IMR-90 (cell line): ENCODE measurements at regions not wholly inside any gene's neighbourhood (a gene's known extent, or its start where the extent isn't known, plus 50 kb on each side); places are given as distances from the start of the nearest gene placed in this dataset.

Source experiments
- ATAC-seq: fragments of 200-7000 bp; cut with Tn5 transposase; 2 replicates; pipeline ENCODE4 v1.9.1; 2020; ENCODE audit warnings: low read depth, mild to moderate bottlenecking, moderate library complexity
- BruUV-seq: library from RNA; stranded (reverse); fragments of 400-500 nt; replicated peaks from 2 replicates; lab custom pipeline; 2021; lab: Mats Ljungman, UMichigan
- CTCF ChIA-PET: fragments of 300-600 bp; formaldehyde crosslinking; extraction: SDS; loops from one replicate; lab custom pipeline; 2021; ENCODE audit warnings: antibody characterized with exemption; lab: Yijun Ruan, JAX
- POLR2A ChIA-PET: fragments of 300-600 bp; sonication (Branson Sonifier 250); formaldehyde crosslinking; loops from one replicate; lab custom pipeline; 2022; ENCODE audit warnings: antibody characterized with exemption; ENCODE audit not compliant: unreplicated experiment; lab: Charles Lee
- DNase-seq: peaks from one replicate; pipeline ENCODE4 v3.0.0; 2013
- H2AFZ ChIP-seq: replicated peaks from 2 replicates; pipeline ENCODE3; 2013; ENCODE audit warnings: low read length, mild to moderate bottlenecking; ENCODE audit not compliant: poor library complexity
- H2AK5ac ChIP-seq: 2 replicates; pipeline ENCODE4 v1.6.1; 2013; ENCODE audit warnings: low read depth, low read length, inconsistent platforms
- H2AK9ac ChIP-seq: replicated peaks from 2 replicates; pipeline ENCODE3; 2013; ENCODE audit warnings: mild to moderate bottlenecking, low read depth, low read length, moderate library complexity; ENCODE audit not compliant: poor library complexity
- H2BK120ac ChIP-seq: 2 replicates; pipeline ENCODE4 v1.6.1; 2013; ENCODE audit warnings: low read depth, low read length, inconsistent platforms
- H2BK15ac ChIP-seq: 3 replicates; pipeline ENCODE4 v1.6.1; 2013; ENCODE audit warnings: low read depth, low read length, inconsistent platforms
- H2BK20ac ChIP-seq: 2 replicates; pipeline ENCODE4 v1.6.1; 2013; ENCODE audit warnings: low read depth, mild to moderate bottlenecking, inconsistent platforms, low read length, moderate library complexity
- H2BK5ac ChIP-seq: 2 replicates; pipeline ENCODE4 v1.6.1; 2013; ENCODE audit warnings: mild to moderate bottlenecking, low read depth, low read length, inconsistent platforms; ENCODE audit not compliant: poor library complexity, severe bottlenecking
- H3K14ac ChIP-seq: replicated peaks from 2 replicates; pipeline ENCODE4 v1.6.1; 2013; ENCODE audit warnings: low read depth, low read length, inconsistent platforms
- H3K18ac ChIP-seq: 2 replicates; pipeline ENCODE4 v1.6.1; 2013; ENCODE audit warnings: low read depth, low read length, control low read depth
- H3K23ac ChIP-seq: 2 replicates; pipeline ENCODE4 v1.6.1; 2013; ENCODE audit warnings: low read depth, low read length, inconsistent platforms
- H3K27ac ChIP-seq: 2 replicates; pipeline ENCODE4 v1.5.1; 2013; ENCODE audit warnings: mild to moderate bottlenecking, control low read depth, low read length; ENCODE audit not compliant: insufficient read depth
- H3K27me3 ChIP-seq: 2 replicates; pipeline ENCODE4 v1.6.1; 2013; ENCODE audit warnings: low read length; ENCODE audit not compliant: control insufficient read depth, insufficient read depth
- H3K36me3 ChIP-seq: 2 replicates; pipeline ENCODE4 v1.6.1; 2013; ENCODE audit warnings: low read length, mixed read lengths; ENCODE audit not compliant: control insufficient read depth, insufficient read depth
- H3K4ac ChIP-seq: 2 replicates; pipeline ENCODE4 v1.6.1; 2013; ENCODE audit warnings: low read depth, low read length, inconsistent platforms
- H3K4me1 ChIP-seq: 2 replicates; pipeline ENCODE4 v1.6.1; 2013; ENCODE audit warnings: low read length, mixed read lengths; ENCODE audit not compliant: control insufficient read depth, insufficient read depth
- H3K4me2 ChIP-seq: 2 replicates; pipeline ENCODE4 v1.6.1; 2013; ENCODE audit warnings: low read depth, mild to moderate bottlenecking, control low read depth, low read length, moderate library complexity
- H3K4me3 ChIP-seq: 2 replicates; pipeline ENCODE4 v1.5.1; 2013; ENCODE audit warnings: low read depth, mild to moderate bottlenecking, control low read depth, low read length, moderate library complexity; ENCODE audit not compliant: insufficient read depth
- H3K56ac ChIP-seq: 2 replicates; pipeline ENCODE4 v1.6.1; 2013; ENCODE audit warnings: low read length, inconsistent platforms; ENCODE audit not compliant: insufficient read depth; ENCODE audit errors: extremely low read depth
- H3K79me1 ChIP-seq, 2 experiments: 2 replicates each; pipeline ENCODE4 v1.6.1; 2013; ENCODE audit warnings: low read length in 2 of 2, inconsistent platforms in 1 of 2, low read depth in 1 of 2
- H3K9ac ChIP-seq: 2 replicates; pipeline ENCODE4 v1.6.1; 2013; ENCODE audit warnings: low read depth, low read length, control low read depth
- H3K9me1 ChIP-seq: 2 replicates; pipeline ENCODE4 v1.6.1; 2013; ENCODE audit warnings: low read length, inconsistent platforms; ENCODE audit not compliant: insufficient read depth
- H3K9me3 ChIP-seq: 2 replicates; pipeline ENCODE4 v1.6.1; 2013; ENCODE audit warnings: low read length; ENCODE audit not compliant: control insufficient read depth, insufficient read depth
- H4K20me1 ChIP-seq: 2 replicates; pipeline ENCODE4 v1.6.1; 2013; ENCODE audit warnings: low read length, inconsistent platforms; ENCODE audit not compliant: insufficient read depth
- H4K5ac ChIP-seq: 2 replicates; pipeline ENCODE4 v1.6.1; 2013; ENCODE audit warnings: mild to moderate bottlenecking, low read depth, low read length, control low read depth
- H4K8ac ChIP-seq, 2 experiments: 2 replicates each; pipeline ENCODE4 v1.6.1; 2013; ENCODE audit warnings: low read depth in 2 of 2, low read length in 2 of 2, control low read depth in 1 of 2, inconsistent platforms in 1 of 2
- H4K91ac ChIP-seq: 2 replicates; pipeline ENCODE4 v1.6.1; 2013; ENCODE audit warnings: low read depth, low read length, inconsistent platforms; ENCODE audit not compliant: insufficient read depth
- CHD1 ChIP-seq: IDR thresholded peaks from 2 replicates; pipeline ENCODE4 v1.6.1; 2012; ENCODE audit warnings: low read depth, low read length, improper control_type of control experiment
- FOS ChIP-seq: fragments of 150-350 bp; IDR thresholded peaks from 2 replicates; pipeline ENCODE4 v1.6.1; 2016; ENCODE audit warnings: low read depth, low read length
- MAZ ChIP-seq: IDR thresholded peaks from 2 replicates; pipeline ENCODE4 v1.6.1; 2012; ENCODE audit warnings: low read depth, mild to moderate bottlenecking, low read length, improper control_type of control experiment, moderate library complexity, borderline replicate concordance
- MXI1 ChIP-seq: IDR thresholded peaks from 2 replicates; pipeline ENCODE4 v1.6.1; 2012; ENCODE audit warnings: low read depth, mild to moderate bottlenecking, low read length, moderate library complexity, borderline replicate concordance
- RCOR1 ChIP-seq: IDR thresholded peaks from 2 replicates; pipeline ENCODE4 v1.6.1; 2012; ENCODE audit warnings: mild to moderate bottlenecking, low read length, improper control_type of control experiment; ENCODE audit not compliant: insufficient replicate concordance
- WGBS, 2 experiments: methylation state at CpG; one replicate each; pipeline versions ENCODE4 v1.1.5 to v1.1.7; 2013; ENCODE audit warnings: missing lambda C conversion rate in 2 of 2; ENCODE audit not compliant: insufficient read length in 1 of 2; ENCODE audit errors: extremely low coverage in 2 of 2; 5-methylcytosine and 5-hydroxymethylcytosine counted together
- dilution Hi-C: fragments of 300-500 bp; cut with HindIII; formaldehyde crosslinking; loops from one replicate; pipeline ENCODE4 v1.14.3; 2018; ENCODE audit warnings: low sequenced_read_pairs; ENCODE audit not compliant: unreplicated experiment
- in situ Hi-C: fragments of 300-500 bp; cut with MboI; formaldehyde crosslinking; loops from 3 replicates; pipeline ENCODE4 v1.14.3; 2019; ENCODE audit warnings: low sequenced_read_pairs, inconsistent platforms, mixed read lengths
- intact Hi-C: fragments of 100-400 bp; cut with micrococcal nuclease; formaldehyde crosslinking; loops from 2 replicates; pipeline ENCODE4 v1.10.0; 2022
- TF ChIP-seq, protein P1 (sequence below): conservative IDR thresholded peaks from 2 replicates; pipeline ENCODE4 v1.5.1; 2012; ENCODE audit warnings: mild to moderate bottlenecking, low read depth, low read length, improper control_type of control experiment

DNA sequence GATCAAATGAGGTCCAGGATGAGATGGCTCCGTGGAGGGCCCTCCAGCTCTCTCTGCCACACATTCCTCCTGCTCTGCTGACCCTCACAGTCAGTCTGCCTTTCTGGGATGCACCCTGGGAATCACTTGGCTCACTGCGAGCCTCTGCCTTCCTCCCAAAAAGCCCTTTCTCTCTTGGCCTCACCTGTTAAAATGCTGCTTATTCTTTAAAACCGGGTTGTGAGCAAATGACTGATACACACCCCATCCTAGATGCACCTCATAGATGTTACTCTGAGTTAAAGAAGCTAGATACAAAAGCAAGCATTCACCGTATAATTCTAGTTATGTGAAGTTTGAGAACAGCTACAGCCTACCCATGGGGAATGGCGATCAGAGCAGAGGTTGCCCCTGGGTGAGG, 167.7 kb upstream of the MYCN start:
- Histone ChIP-seq H4K5ac (no peak overlapping the region), H2AK9ac (no peak overlapping the region), H2BK20ac (no peak overlapping the region), H4K91ac (no peak overlapping the region), H3K18ac (no peak overlapping the region), H3K56ac (no peak overlapping the region), H2AFZ (no peak overlapping the region), H2BK15ac (no peak overlapping the region), H3K9me1 (no peaks in the 10 kb centered on the region), H3K4me2 (no peak overlapping the region), H3K4me1 (no peaks in the 10 kb centered on the region), H3K4me3 (no peak overlapping the region), H4K20me1 (no peaks in the 10 kb centered on the region), H3K9ac (no peak overlapping the region), H3K14ac (no peak overlapping the region), H3K36me3 (no peaks in the 10 kb centered on the region), H3K9me3 (peaks cover 19% of the 10 kb centered on the region), H3K23ac (no peak overlapping the region), H3K27me3 (no peaks in the 10 kb centered on the region), H2BK120ac (no peak overlapping the region), H2BK5ac (no peak overlapping the region), H3K4ac (no peak overlapping the region), H3K27ac (no peak overlapping the region), H4K8ac (no peak overlapping the region), H3K79me1 (no peaks in the 10 kb centered on the region), H2AK5ac (no peak overlapping the region)
- TF ChIP-seq CHD1 (no peak), FOS (no peak), RCOR1 (no peak), MXI1 (no peak), MAZ (no peak)
- TF ChIP-seq, protein P1, sequence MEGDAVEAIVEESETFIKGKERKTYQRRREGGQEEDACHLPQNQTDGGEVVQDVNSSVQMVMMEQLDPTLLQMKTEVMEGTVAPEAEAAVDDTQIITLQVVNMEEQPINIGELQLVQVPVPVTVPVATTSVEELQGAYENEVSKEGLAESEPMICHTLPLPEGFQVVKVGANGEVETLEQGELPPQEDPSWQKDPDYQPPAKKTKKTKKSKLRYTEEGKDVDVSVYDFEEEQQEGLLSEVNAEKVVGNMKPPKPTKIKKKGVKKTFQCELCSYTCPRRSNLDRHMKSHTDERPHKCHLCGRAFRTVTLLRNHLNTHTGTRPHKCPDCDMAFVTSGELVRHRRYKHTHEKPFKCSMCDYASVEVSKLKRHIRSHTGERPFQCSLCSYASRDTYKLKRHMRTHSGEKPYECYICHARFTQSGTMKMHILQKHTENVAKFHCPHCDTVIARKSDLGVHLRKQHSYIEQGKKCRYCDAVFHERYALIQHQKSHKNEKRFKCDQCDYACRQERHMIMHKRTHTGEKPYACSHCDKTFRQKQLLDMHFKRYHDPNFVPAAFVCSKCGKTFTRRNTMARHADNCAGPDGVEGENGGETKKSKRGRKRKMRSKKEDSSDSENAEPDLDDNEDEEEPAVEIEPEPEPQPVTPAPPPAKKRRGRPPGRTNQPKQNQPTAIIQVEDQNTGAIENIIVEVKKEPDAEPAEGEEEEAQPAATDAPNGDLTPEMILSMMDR = no peak
- BruUV-seq = no TSS peak
- CTCF ChIA-PET = no interaction called here
- DNase-seq = no peak
- ATAC-seq = no peak
- 28% methylated on average over 2 of the region's 5 CpGs; no CpG with 5 or more reads in 1 of the 2 experiments for WGBS, 2 experiments
- in situ Hi-C loops (no loop called here), intact Hi-C loops (no loop called here), dilution Hi-C loops (no loop called here)
- POLR2A ChIA-PET = no interaction called here
